ENCODE measurements at regions not wholly inside any gene's neighbourhood (a gene's known extent, or its start where the extent isn't known, plus 50 kb on each side); places are given as distances from the start of the nearest gene placed in this dataset.

- TF ChIP-seq CTCF (IDR thresholded peaks at IDR 0.05; ENCODE audit: insufficient read depth, low read depth, low read length) (no peak), EZH2 (IDR thresholded peaks at IDR 0.05; ENCODE audit: insufficient read depth, low read length) (no peak)
Measured at GRCh38 chrX:76796311-76796710, 368.8 kb downstream of the MAGEE1 start.
